WTC11 (cell line): ENCODE measurements at regions not wholly inside any gene's neighbourhood (a gene's known extent, or its start where the extent isn't known, plus 50 kb on each side); places are given as distances from the start of the nearest gene placed in this dataset.

Source experiments
- ATAC-seq: fragments of 200-7000 bp; cut with Tn5 transposase; 2 replicates; pipeline ENCODE4 v1.10.0; 2021; ENCODE audit warnings: mild to moderate bottlenecking, moderate library complexity
- CTCF ChIA-PET: fragments of 300-600 bp; sonication (Branson Sonifier 250); formaldehyde crosslinking; loops from one replicate; lab custom pipeline; 2021; ENCODE audit warnings: antibody characterized with exemption; lab: Charles Lee
- POLR2A ChIA-PET: fragments of 350-600 bp; sonication (Branson Sonifier 250); formaldehyde crosslinking; loops from one replicate; lab custom pipeline; 2021; ENCODE audit warnings: antibody characterized with exemption; lab: Charles Lee
- DNase-seq: peaks from one replicate; pipeline ENCODE4 v3.0.0; 2021; ENCODE audit warnings: low spot score
- H3K27ac Mint-ChIP-seq: 2 replicates; pipeline ENCODE4 v1.8.0; 2021; ENCODE audit warnings: mixed read lengths
- H3K27me3 Mint-ChIP-seq: 2 replicates; pipeline ENCODE4 v1.8.0; 2021; ENCODE audit warnings: low read depth, mild to moderate bottlenecking, moderate library complexity, mixed read lengths
- H3K36me3 Mint-ChIP-seq: 2 replicates; pipeline ENCODE4 v1.8.0; 2021; ENCODE audit warnings: mixed read lengths
- H3K4me1 Mint-ChIP-seq: 2 replicates; pipeline ENCODE4 v1.8.0; 2022; ENCODE audit warnings: mixed read lengths
- H3K4me3 Mint-ChIP-seq: 2 replicates; pipeline ENCODE4 v1.8.0; 2021; ENCODE audit warnings: mild to moderate bottlenecking, moderate library complexity, mixed read lengths
- H3K9me3 Mint-ChIP-seq: 2 replicates; pipeline ENCODE4 v1.8.0; 2021; ENCODE audit warnings: mixed read lengths
- ATF2 ChIP-seq: sonication (generic); formaldehyde crosslinking; IDR thresholded peaks from 2 replicates; pipeline ENCODE4 v1.8.1; 2022; ENCODE audit warnings: low read depth, missing genetic modification reagents, borderline replicate concordance
- ELF4 ChIP-seq: sonication (generic); formaldehyde crosslinking; IDR thresholded peaks from 2 replicates; pipeline ENCODE4 v1.8.1; 2022; ENCODE audit warnings: low read depth, mild to moderate bottlenecking, moderate library complexity, missing genetic modification reagents
- EMX1 ChIP-seq: fragments of 250-450 bp; sonication (Bioruptor Pico); IDR thresholded peaks from 2 replicates; pipeline ENCODE4 v1.8.0; 2021; ENCODE audit warnings: mild to moderate bottlenecking
- IRF1 ChIP-seq: sonication (generic); formaldehyde crosslinking; IDR thresholded peaks from 2 replicates; pipeline ENCODE4 v1.8.0; 2023; ENCODE audit warnings: missing genetic modification reagents
- IRF2 ChIP-seq: sonication (generic); formaldehyde crosslinking; IDR thresholded peaks from 2 replicates; pipeline ENCODE4 v1.8.0; 2022; ENCODE audit warnings: low read depth, missing genetic modification reagents, borderline replicate concordance
- JAZF1 ChIP-seq: fragments of 250-450 bp; sonication (Bioruptor Pico); IDR thresholded peaks from 2 replicates; pipeline ENCODE4 v1.9.0; 2021; ENCODE audit warnings: moderate library complexity, mild to moderate bottlenecking, inconsistent platforms
- MAX ChIP-seq: sonication (generic); formaldehyde crosslinking; IDR thresholded peaks from 2 replicates; pipeline ENCODE4 v1.8.0; 2022; ENCODE audit warnings: mild to moderate bottlenecking, missing genetic modification reagents
- MXD4 ChIP-seq: fragments of 250-450 bp; sonication (Bioruptor Pico); IDR thresholded peaks from 2 replicates; pipeline ENCODE4 v1.8.0; 2021; ENCODE audit warnings: mild to moderate bottlenecking, moderate library complexity, borderline replicate concordance
- MYBL2 ChIP-seq: sonication (generic); formaldehyde crosslinking; IDR thresholded peaks from 2 replicates; pipeline ENCODE4 v1.8.1; 2023; ENCODE audit warnings: mild to moderate bottlenecking, moderate library complexity, missing genetic modification reagents
- SMAD3 ChIP-seq: sonication (generic); formaldehyde crosslinking; IDR thresholded peaks from 2 replicates; pipeline ENCODE4 v1.8.0; 2022; ENCODE audit warnings: missing genetic modification reagents, mild to moderate bottlenecking, borderline replicate concordance
- STAT6 ChIP-seq: sonication (generic); formaldehyde crosslinking; conservative IDR thresholded peaks from 2 replicates; pipeline ENCODE4 v1.8.1; 2023; ENCODE audit warnings: mild to moderate bottlenecking, low read depth, missing genetic modification reagents, moderate library complexity
- TCF7 ChIP-seq: sonication (generic); formaldehyde crosslinking; IDR thresholded peaks from 2 replicates; pipeline ENCODE4 v1.8.0; 2022; ENCODE audit warnings: mild to moderate bottlenecking, low read depth, missing genetic modification reagents, moderate library complexity
- TEAD4 ChIP-seq: sonication (generic); formaldehyde crosslinking; IDR thresholded peaks from 2 replicates; pipeline ENCODE4 v1.8.0; 2022; ENCODE audit warnings: mild to moderate bottlenecking, missing genetic modification reagents
- ZBTB43 ChIP-seq: sonication (generic); formaldehyde crosslinking; IDR thresholded peaks from 2 replicates; pipeline ENCODE4 v1.8.1; 2023; ENCODE audit warnings: mild to moderate bottlenecking, missing genetic modification reagents
- ZNF138 ChIP-seq: sonication (generic); formaldehyde crosslinking; conservative IDR thresholded peaks from 2 replicates; pipeline ENCODE4 v1.8.1; 2022; ENCODE audit warnings: mild to moderate bottlenecking, moderate library complexity, missing genetic modification reagents
- ZNF263 ChIP-seq: sonication (generic); formaldehyde crosslinking; IDR thresholded peaks from 2 replicates; pipeline ENCODE4 v1.8.1; 2022; ENCODE audit warnings: low read depth, mild to moderate bottlenecking, moderate library complexity, missing genetic modification reagents
- ZNF281 ChIP-seq: sonication (generic); formaldehyde crosslinking; IDR thresholded peaks from 2 replicates; pipeline ENCODE4 v1.8.0; 2023; ENCODE audit warnings: mild to moderate bottlenecking, missing genetic modification reagents
- ZNF317 ChIP-seq: sonication (generic); formaldehyde crosslinking; IDR thresholded peaks from 2 replicates; pipeline ENCODE4 v1.8.1; 2023; ENCODE audit warnings: low read depth, mild to moderate bottlenecking, moderate library complexity, missing genetic modification reagents, borderline replicate concordance
- ZNF425 ChIP-seq: fragments of 250-450 bp; sonication (Bioruptor Pico); conservative IDR thresholded peaks from 2 replicates; pipeline ENCODE4 v1.9.0; 2021; ENCODE audit warnings: mild to moderate bottlenecking
- ZSCAN18 ChIP-seq: fragments of 250-450 bp; sonication (Bioruptor Pico); IDR thresholded peaks from 2 replicates; pipeline ENCODE4 v2.1.2; 2022; ENCODE audit warnings: mild to moderate bottlenecking, moderate library complexity

- 0 out of 2 replicates have a peak, but pooled peaks cover 6% of the 10 kb centered on the region for H3K4me1 Mint-ChIP-seq
- H3K4me3 Mint-ChIP-seq = no peak overlapping the region
- no peaks in the 10 kb centered on the region for H3K36me3 Mint-ChIP-seq
- ChIA-PET CTCF (no interaction called here), POLR2A (no interaction called here)
- peaks cover 28% of the 10 kb centered on the region for H3K27me3 Mint-ChIP-seq
- DNase-seq (no peak), ATAC-seq (no peak)
- TF ChIP-seq ZNF317 (CRISPR knock-in tag) (no peak), MXD4 (CRISPR knock-in tag) (no peak), SMAD3 (CRISPR knock-in tag) (no peak), ZBTB43 (no peak), TEAD4 (no peak)
- peaks cover 7% of the 10 kb centered on the region for H3K9me3 Mint-ChIP-seq
- H3K27ac Mint-ChIP-seq = no peak overlapping the region
Observed at GRCh38 chrX:150038986-150039599, 100.8 kb upstream of the EOLA2 start.

- no peak overlapping the region for H3K4me3 Mint-ChIP-seq
- H3K4me1 Mint-ChIP-seq = 0 out of 2 replicates have a peak, but pooled peaks cover 6% of the 10 kb centered on the region
- H3K36me3 Mint-ChIP-seq = no peaks in the 10 kb centered on the region; the same call in 1 of the 2 replicates
- no peak for DNase-seq
- H3K9me3 Mint-ChIP-seq = no peaks in the 10 kb centered on the region
- ChIA-PET POLR2A (no interaction called here), CTCF (no interaction called here)
- H3K27me3 Mint-ChIP-seq = peaks cover 7% of the 10 kb centered on the region
- no peak overlapping the region for H3K27ac Mint-ChIP-seq
- no peak for ATAC-seq
- TF ChIP-seq ZSCAN18 (CRISPR knock-in tag) = no peak
- no peak for TF ChIP-seq STAT6 (CRISPR knock-in tag)
- TF ChIP-seq IRF1 (CRISPR knock-in tag) = no peak
- TF ChIP-seq MAX (CRISPR knock-in tag) = no peak
- no peak for TF ChIP-seq TCF7 (CRISPR knock-in tag)
- no peak for TF ChIP-seq EMX1 (CRISPR knock-in tag)
- TF ChIP-seq ELF4 (CRISPR knock-in tag) = no peak
- no peak for TF ChIP-seq ZNF263 (CRISPR knock-in tag)
- TF ChIP-seq JAZF1 = no peak
- TF ChIP-seq IRF2 (CRISPR knock-in tag) = no peak
- TF ChIP-seq ZNF425 (CRISPR knock-in tag) = no peak
- no peak for TF ChIP-seq ZBTB43
- TF ChIP-seq ZNF138 (CRISPR knock-in tag) = no peak
- TF ChIP-seq ATF2 (CRISPR knock-in tag) = no peak
- no peak for TF ChIP-seq MYBL2 (CRISPR knock-in tag)
- TF ChIP-seq ZNF281 (CRISPR knock-in tag) = no peak
Observed at GRCh38 chrX:150041208-150041607, 102.9 kb upstream of the EOLA2 start.
